Caco-2 (cell line): ENCODE measurements at regions not wholly inside any gene's neighbourhood (a gene's known extent, or its start where the extent isn't known, plus 50 kb on each side); places are given as distances from the start of the nearest gene placed in this dataset.
A peak's percentile ranks its signal among the peaks of the same experiment; 100 is the strongest.

ENCODE experiments used
- BruUV-seq: library from RNA; stranded (reverse); fragments of 400-500 nt; replicated peaks from 2 replicates; lab custom pipeline; 2021; lab: Mats Ljungman, UMichigan
- CTCF ChIA-PET: fragments of 300-600 bp; sonication (Branson Sonifier 250); formaldehyde crosslinking; loops from one replicate; lab custom pipeline; 2022; ENCODE audit warnings: antibody characterized with exemption; lab: Charles Lee
- POLR2A ChIA-PET: fragments of 300-600 bp; sonication (Branson Sonifier 250); formaldehyde crosslinking; loops from one replicate; lab custom pipeline; 2022; ENCODE audit warnings: antibody characterized with exemption; lab: Charles Lee
- DNase-seq, 2 experiments: peaks; one replicate each; pipeline versions ENCODE4 v3.0.0 to v3.0.0-alpha.2; 2020 to 2022
- H3K27me3 ChIP-seq: replicated peaks from 2 replicates; pipeline ENCODE4 v1.6.0; 2011; ENCODE audit warnings: low read length; ENCODE audit not compliant: control insufficient read depth, insufficient read depth
- H3K36me3 ChIP-seq: 2 replicates; pipeline ENCODE4 v1.5.1; 2011; ENCODE audit warnings: low read length; ENCODE audit not compliant: control insufficient read depth, insufficient read depth
- H3K4me1 ChIP-seq: fragments of 250-450 bp; sonication (Bioruptor Pico); 2 replicates; pipeline ENCODE4 v1.5.1; 2020; ENCODE audit warnings: mild to moderate bottlenecking
- H3K4me3 ChIP-seq: 2 replicates; pipeline ENCODE4 v1.5.1; 2011; ENCODE audit warnings: low read depth, mild to moderate bottlenecking, control low read depth, low read length
- H3K9me3 ChIP-seq: fragments of 250-450 bp; sonication (Bioruptor Pico); 2 replicates; pipeline ENCODE4 v1.5.1; 2020; ENCODE audit warnings: mild to moderate bottlenecking, moderate library complexity
- H3K27ac Mint-ChIP-seq: one replicate; pipeline ENCODE4 v1.8.0; 2022; ENCODE audit warnings: mixed read lengths; ENCODE audit not compliant: unreplicated experiment
- H3K27me3 Mint-ChIP-seq: one replicate; pipeline ENCODE4 v1.8.0; 2022; ENCODE audit warnings: mixed read lengths; ENCODE audit not compliant: insufficient read depth, unreplicated experiment
- H3K36me3 Mint-ChIP-seq: one replicate; pipeline ENCODE4 v1.8.0; 2022; ENCODE audit warnings: mild to moderate bottlenecking, mixed read lengths; ENCODE audit not compliant: insufficient read depth, unreplicated experiment
- H3K4me1 Mint-ChIP-seq: one replicate; pipeline ENCODE4 v1.8.0; 2022; ENCODE audit warnings: low read depth, mixed read lengths; ENCODE audit not compliant: unreplicated experiment
- H3K4me3 Mint-ChIP-seq: one replicate; pipeline ENCODE4 v1.8.0; 2022; ENCODE audit warnings: mild to moderate bottlenecking, moderate library complexity, mixed read lengths; ENCODE audit not compliant: unreplicated experiment
- H3K9me3 Mint-ChIP-seq: one replicate; pipeline ENCODE4 v1.8.0; 2022; ENCODE audit warnings: mixed read lengths; ENCODE audit not compliant: unreplicated experiment
- intact Hi-C: fragments of 100-400 bp; cut with micrococcal nuclease; formaldehyde crosslinking; loops from one replicate; pipeline ENCODE4 v1.10.0; 2022; ENCODE audit not compliant: unreplicated experiment
- TF ChIP-seq, protein P1 (sequence below), 2 experiments: fragments of 200-600 bp in 1 of 2; IDR thresholded peaks; 1 replicate in 1 of 2; 2 replicates in 1 of 2; pipeline versions ENCODE4 v1.5.1 to v1.8.0; 2011 to 2022; ENCODE audit warnings: antibody characterized with exemption in 1 of 2, control low read depth in 1 of 2, inconsistent platforms in 1 of 2, low read depth in 1 of 2, low read length in 1 of 2, mild to moderate bottlenecking in 1 of 2, moderate library complexity in 1 of 2; ENCODE audit not compliant: insufficient read depth in 1 of 2, severe bottlenecking in 1 of 2, unreplicated experiment in 1 of 2

DNA sequence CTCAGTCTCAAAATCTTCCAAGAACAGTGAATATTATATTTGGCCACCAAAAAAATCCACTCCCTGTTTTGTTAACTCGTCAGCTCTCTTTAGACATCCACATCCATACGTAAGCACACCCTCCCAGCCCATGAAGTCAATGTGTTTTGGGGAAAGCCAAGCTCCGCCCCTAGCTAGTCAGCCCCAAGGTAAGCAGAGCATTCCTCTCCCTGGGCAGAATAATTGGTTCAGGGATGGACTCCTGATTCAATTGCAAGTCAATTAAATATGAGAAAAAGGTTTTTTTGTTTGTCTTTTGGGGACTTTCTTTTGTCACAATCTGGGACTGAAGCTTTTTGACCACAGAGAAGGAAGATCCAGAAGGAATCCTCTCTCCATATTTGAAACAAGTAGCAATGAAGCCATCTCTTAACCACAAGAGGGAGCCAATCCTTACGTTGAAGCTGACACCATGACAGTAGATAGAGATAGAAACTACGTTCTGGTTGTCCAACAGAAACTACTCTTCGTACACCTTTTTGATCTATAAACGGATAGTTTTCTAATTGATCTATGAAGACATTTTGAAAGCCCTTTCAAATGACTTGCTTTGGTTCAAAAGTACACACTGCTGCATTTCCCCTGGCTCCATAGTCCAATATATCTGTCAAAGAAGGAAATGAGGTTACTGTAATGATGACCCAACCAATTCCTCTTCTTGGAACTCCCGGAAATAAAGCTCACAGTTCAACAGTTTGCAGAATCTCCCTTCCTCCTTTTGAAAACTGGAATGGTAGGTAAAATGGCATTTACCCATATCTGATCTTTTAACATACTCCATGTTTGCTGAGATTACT is 166.4 kb downstream of the TLE1 start:
- intact Hi-C loops = loop anchor here (5.0 kb wide), 1 partner anchor 164 kb away; the partner anchor contains the start of gene TLE1
- POLR2A ChIA-PET = no interaction called here
- H3K27me3 Mint-ChIP-seq = no peaks in the 10 kb centered on the region
- no peak overlapping the region for H3K27ac Mint-ChIP-seq
- TF ChIP-seq, protein P1, sequence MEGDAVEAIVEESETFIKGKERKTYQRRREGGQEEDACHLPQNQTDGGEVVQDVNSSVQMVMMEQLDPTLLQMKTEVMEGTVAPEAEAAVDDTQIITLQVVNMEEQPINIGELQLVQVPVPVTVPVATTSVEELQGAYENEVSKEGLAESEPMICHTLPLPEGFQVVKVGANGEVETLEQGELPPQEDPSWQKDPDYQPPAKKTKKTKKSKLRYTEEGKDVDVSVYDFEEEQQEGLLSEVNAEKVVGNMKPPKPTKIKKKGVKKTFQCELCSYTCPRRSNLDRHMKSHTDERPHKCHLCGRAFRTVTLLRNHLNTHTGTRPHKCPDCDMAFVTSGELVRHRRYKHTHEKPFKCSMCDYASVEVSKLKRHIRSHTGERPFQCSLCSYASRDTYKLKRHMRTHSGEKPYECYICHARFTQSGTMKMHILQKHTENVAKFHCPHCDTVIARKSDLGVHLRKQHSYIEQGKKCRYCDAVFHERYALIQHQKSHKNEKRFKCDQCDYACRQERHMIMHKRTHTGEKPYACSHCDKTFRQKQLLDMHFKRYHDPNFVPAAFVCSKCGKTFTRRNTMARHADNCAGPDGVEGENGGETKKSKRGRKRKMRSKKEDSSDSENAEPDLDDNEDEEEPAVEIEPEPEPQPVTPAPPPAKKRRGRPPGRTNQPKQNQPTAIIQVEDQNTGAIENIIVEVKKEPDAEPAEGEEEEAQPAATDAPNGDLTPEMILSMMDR (IDR thresholded peaks at IDR 0.05; ENCODE audit: insufficient read depth in 1 of 2, low read depth in 1 of 2, low read length in 1 of 2, severe bottlenecking in 1 of 2, unreplicated experiment in 1 of 2) = peak in 1 of 2 experiments; percentile 34
- CTCF ChIA-PET = no interaction called here
- BruUV-seq = no TSS peak
- no peak overlapping the region for H3K4me3 Mint-ChIP-seq
- H3K9me3 Mint-ChIP-seq = no peaks in the 10 kb centered on the region
- no peaks in the 10 kb centered on the region for H3K36me3 Mint-ChIP-seq
- no peaks in the 10 kb centered on the region for H3K4me1 Mint-ChIP-seq
- H3K9me3 ChIP-seq = no peaks in the 10 kb centered on the region
- peak in 1 of 2 experiments; percentile 2 for DNase-seq
- H3K36me3 ChIP-seq = no peaks in the 10 kb centered on the region
- no peak overlapping the region for H3K4me3 ChIP-seq
- H3K27me3 ChIP-seq = no peaks in the 10 kb centered on the region
- no peaks in the 10 kb centered on the region for H3K4me1 ChIP-seq

DNA sequence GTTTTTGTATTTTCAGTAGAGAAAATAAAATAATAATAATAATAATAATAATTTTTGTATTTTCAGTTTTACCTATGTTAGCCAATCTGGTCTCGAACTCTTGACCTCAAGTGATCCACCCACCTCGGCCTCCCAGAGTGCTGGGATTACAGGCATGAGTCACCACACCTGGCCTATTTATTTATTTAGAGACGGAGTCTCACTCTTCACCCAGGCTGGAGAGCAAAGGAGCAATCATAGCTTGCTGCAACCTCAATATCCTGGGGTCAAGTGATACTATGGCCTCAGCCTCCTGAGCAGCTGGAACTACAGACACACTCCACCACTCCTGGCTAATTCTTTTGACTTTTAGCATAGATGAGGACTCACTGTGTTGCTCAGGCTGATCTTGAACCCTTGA is 167.5 kb downstream of the TLE1 start:
- no peak overlapping the region for H3K4me3 ChIP-seq
- DNase-seq = no peak
- Mint-ChIP-seq H3K4me1 (no peaks in the 10 kb centered on the region), H3K27me3 (peaks cover under 1% of the 10 kb centered on the region), H3K36me3 (no peaks in the 10 kb centered on the region), H3K4me3 (no peak overlapping the region), H3K27ac (no peak overlapping the region), H3K9me3 (no peaks in the 10 kb centered on the region)
- H3K9me3 ChIP-seq = no peaks in the 10 kb centered on the region
- H3K36me3 ChIP-seq = no peaks in the 10 kb centered on the region
- POLR2A ChIA-PET = no interaction called here
- TF ChIP-seq, protein P1 (IDR thresholded peaks at IDR 0.05; ENCODE audit: insufficient read depth in 1 of 2, low read depth in 1 of 2, low read length in 1 of 2, severe bottlenecking in 1 of 2, unreplicated experiment in 1 of 2) = no peak
- no TSS peak for BruUV-seq
- intact Hi-C loops = loop anchor here (5.0 kb wide), 1 partner anchor 165 kb away; the partner anchor contains the start of gene TLE1
- CTCF ChIA-PET = no interaction called here
- H3K4me1 ChIP-seq = no peaks in the 10 kb centered on the region
- H3K27me3 ChIP-seq = no peaks in the 10 kb centered on the region

DNA sequence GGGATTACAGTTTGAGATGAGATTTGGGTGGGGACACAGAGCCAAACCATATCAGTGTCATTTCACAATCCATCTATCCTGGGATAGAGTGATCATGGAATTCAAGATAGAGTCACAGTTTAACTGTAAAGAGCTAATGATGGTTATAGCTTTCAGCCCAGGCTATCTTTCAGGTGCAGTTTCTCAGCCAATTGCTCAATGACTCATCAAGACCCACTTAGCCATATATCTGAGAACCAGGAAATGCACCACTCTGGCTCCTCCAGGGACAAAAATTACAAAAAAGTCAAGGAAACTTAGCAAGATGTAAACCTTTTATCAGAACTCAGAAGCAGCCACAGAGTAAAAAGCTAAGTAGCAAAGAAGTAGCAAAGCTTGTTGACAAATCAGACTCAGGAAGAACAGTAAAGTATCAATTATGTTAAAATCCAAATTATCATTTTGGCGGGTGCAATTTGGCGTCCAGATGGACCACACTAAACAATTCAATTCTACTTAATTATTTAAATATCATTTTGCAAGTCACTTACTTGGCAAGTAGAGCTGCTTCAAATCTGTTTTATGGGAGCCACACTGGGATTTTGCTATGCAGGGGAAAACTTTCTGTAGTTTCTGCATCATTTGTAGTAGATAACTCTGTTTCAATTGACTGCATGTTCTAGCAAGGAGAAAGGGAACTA is 169.4 kb downstream of the TLE1 start:
- H3K4me1 ChIP-seq = no peaks in the 10 kb centered on the region
- no peaks in the 10 kb centered on the region for H3K4me1 Mint-ChIP-seq
- H3K36me3 ChIP-seq = no peaks in the 10 kb centered on the region
- H3K4me3 ChIP-seq = no peak overlapping the region
- DNase-seq = no peak
- TF ChIP-seq, protein P1 (IDR thresholded peaks at IDR 0.05; ENCODE audit: insufficient read depth in 1 of 2, low read depth in 1 of 2, low read length in 1 of 2, severe bottlenecking in 1 of 2, unreplicated experiment in 1 of 2) = no peak
- intact Hi-C loops = loop anchor here (5.0 kb wide), 1 partner anchor 167 kb away; the partner anchor contains the start of gene TLE1
- no peak overlapping the region for H3K4me3 Mint-ChIP-seq
- H3K9me3 Mint-ChIP-seq = no peaks in the 10 kb centered on the region
- H3K27me3 Mint-ChIP-seq = peaks cover 2% of the 10 kb centered on the region
- ChIA-PET CTCF (no interaction called here), POLR2A (no interaction called here)
- no peak overlapping the region for H3K27ac Mint-ChIP-seq
- H3K9me3 ChIP-seq = no peaks in the 10 kb centered on the region
- H3K36me3 Mint-ChIP-seq = no peaks in the 10 kb centered on the region
- no TSS peak for BruUV-seq
- no peaks in the 10 kb centered on the region for H3K27me3 ChIP-seq
